CD4-positive, alpha-beta T cell (primary cell): ENCODE measurements at regions not wholly inside any gene's neighbourhood (a gene's known extent, or its start where the extent isn't known, plus 50 kb on each side); places are given as distances from the start of the nearest gene placed in this dataset.

Source experiments
- ATAC-seq: fragments of 200-7000 bp; cut with Tn5 transposase; one replicate; pipeline ENCODE4 v1.10.0; 2022; ENCODE audit warnings: mild to moderate bottlenecking; ENCODE audit not compliant: poor library complexity
- CTCF ChIA-PET: fragments of 350-600 bp; sonication (Branson Sonifier 250); formaldehyde crosslinking; loops from one replicate; lab custom pipeline; 2021; ENCODE audit warnings: antibody characterized with exemption, inconsistent platforms; lab: Charles Lee
- POLR2A ChIA-PET: fragments of 350-600 bp; sonication (Branson Sonifier 250); formaldehyde crosslinking; loops from one replicate; lab custom pipeline; 2021; ENCODE audit warnings: antibody characterized with exemption, inconsistent platforms; lab: Charles Lee
- DNase-seq, 14 experiments: peaks; one replicate each; pipeline ENCODE4 v3.0.0-alpha.2; 2013 to 2020; ENCODE audit warnings: mixed read lengths in 2 of 14
- H3K27ac ChIP-seq, 2 donors: one replicate each; pipeline versions ENCODE4 v1.5.1 to v1.7.0; 2013; ENCODE audit warnings: low read length in 2 of 2, low read depth in 1 of 2, mild to moderate bottlenecking in 1 of 2
- H3K27me3 ChIP-seq, 2 experiments: 1 replicate in 1 of 2; 2 replicates in 1 of 2; pipeline versions ENCODE4 v1.6.1 to v1.7.0; 2013; ENCODE audit warnings: low read length in 2 of 2, control low read depth in 1 of 2, mild to moderate bottlenecking in 1 of 2, moderate library complexity in 1 of 2; ENCODE audit not compliant: insufficient read depth in 2 of 2, control insufficient read depth in 1 of 2
- H3K36me3 ChIP-seq: one replicate; pipeline ENCODE4 v1.6.1; 2013; ENCODE audit warnings: low read length, control low read depth; ENCODE audit not compliant: insufficient read depth
- H3K4me1 ChIP-seq: one replicate; pipeline ENCODE4 v1.6.1; 2013; ENCODE audit warnings: low read length, control low read depth; ENCODE audit not compliant: insufficient read depth
- H3K4me3 ChIP-seq: one replicate; pipeline ENCODE4 v1.5.1; 2013; ENCODE audit warnings: mild to moderate bottlenecking, low read length, moderate library complexity
- H3K9me3 ChIP-seq, 2 experiments: 1 replicate in 1 of 2; 2 replicates in 1 of 2; pipeline versions ENCODE4 v1.6.1 to v1.7.0; 2013; ENCODE audit warnings: low read length in 2 of 2, mild to moderate bottlenecking in 2 of 2, control low read depth in 1 of 2, moderate library complexity in 1 of 2; ENCODE audit not compliant: control insufficient read depth in 1 of 2, insufficient read depth in 1 of 2
- H3K27ac Mint-ChIP-seq: one replicate; pipeline ENCODE4 v1.8.0; 2020; ENCODE audit warnings: mixed read lengths
- H3K27me3 Mint-ChIP-seq: one replicate; pipeline ENCODE4 v1.8.0; 2021; ENCODE audit warnings: mixed read lengths
- H3K36me3 Mint-ChIP-seq: one replicate; pipeline ENCODE4 v1.8.0; 2021; ENCODE audit warnings: low read depth, mixed read lengths
- H3K4me1 Mint-ChIP-seq: one replicate; pipeline ENCODE4 v1.8.0; 2021; ENCODE audit warnings: low read depth, mixed read lengths
- H3K4me3 Mint-ChIP-seq: one replicate; pipeline ENCODE4 v1.8.0; 2020; ENCODE audit warnings: mild to moderate bottlenecking, mixed read lengths
- H3K9me3 Mint-ChIP-seq: one replicate; pipeline ENCODE4 v1.8.0; 2020; ENCODE audit warnings: mixed read lengths
- intact Hi-C, 2 experiments: fragments of 100-400 bp; cut with DNase I in 1 of 2; cut with micrococcal nuclease in 1 of 2; formaldehyde crosslinking; loops; one replicate each; pipeline versions ENCODE4 v1.15.1 to v1.9.0; 2023 to 2025; cut with DNase I, micrococcal nuclease
- TF ChIP-seq, protein P1 (sequence below): fragments of 200-600 bp; IDR thresholded peaks from one replicate; pipeline ENCODE4 v1.8.0; 2022; ENCODE audit warnings: antibody characterized with exemption, mild to moderate bottlenecking

DNA sequence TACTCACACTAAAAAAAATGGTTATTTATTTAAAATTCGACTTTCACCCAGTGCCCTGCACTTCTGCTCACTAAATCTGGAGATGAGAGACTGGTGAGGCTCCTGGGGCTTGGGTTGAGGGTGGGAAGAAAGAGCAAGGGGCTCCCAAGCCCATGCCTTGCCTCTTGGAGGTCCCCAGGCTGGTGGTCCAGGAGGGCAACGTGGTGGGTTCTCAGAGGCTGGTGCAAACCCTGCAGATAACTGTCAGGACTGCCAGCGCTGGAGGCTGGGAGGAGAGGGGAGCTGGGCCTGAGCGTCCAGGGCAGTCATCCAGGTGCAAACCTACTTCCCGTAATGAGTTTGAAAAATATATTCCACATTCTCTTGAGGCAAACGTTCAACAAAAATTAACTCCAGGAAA is 528.3 kb downstream of the GLRX3 start:
- TF ChIP-seq, protein P1, sequence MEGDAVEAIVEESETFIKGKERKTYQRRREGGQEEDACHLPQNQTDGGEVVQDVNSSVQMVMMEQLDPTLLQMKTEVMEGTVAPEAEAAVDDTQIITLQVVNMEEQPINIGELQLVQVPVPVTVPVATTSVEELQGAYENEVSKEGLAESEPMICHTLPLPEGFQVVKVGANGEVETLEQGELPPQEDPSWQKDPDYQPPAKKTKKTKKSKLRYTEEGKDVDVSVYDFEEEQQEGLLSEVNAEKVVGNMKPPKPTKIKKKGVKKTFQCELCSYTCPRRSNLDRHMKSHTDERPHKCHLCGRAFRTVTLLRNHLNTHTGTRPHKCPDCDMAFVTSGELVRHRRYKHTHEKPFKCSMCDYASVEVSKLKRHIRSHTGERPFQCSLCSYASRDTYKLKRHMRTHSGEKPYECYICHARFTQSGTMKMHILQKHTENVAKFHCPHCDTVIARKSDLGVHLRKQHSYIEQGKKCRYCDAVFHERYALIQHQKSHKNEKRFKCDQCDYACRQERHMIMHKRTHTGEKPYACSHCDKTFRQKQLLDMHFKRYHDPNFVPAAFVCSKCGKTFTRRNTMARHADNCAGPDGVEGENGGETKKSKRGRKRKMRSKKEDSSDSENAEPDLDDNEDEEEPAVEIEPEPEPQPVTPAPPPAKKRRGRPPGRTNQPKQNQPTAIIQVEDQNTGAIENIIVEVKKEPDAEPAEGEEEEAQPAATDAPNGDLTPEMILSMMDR: no peak
- peaks cover 0 to 17% of the 10 kb centered on the region in 2 experiments for H3K9me3 ChIP-seq
- intact Hi-C loops: no loop called here
- H3K36me3 ChIP-seq: no peaks in the 10 kb centered on the region
- ATAC-seq (no peak), DNase-seq (no peak)
- Mint-ChIP-seq H3K27me3 (peaks cover 3% of the 10 kb centered on the region), H3K36me3 (no peaks in the 10 kb centered on the region), H3K9me3 (peaks cover 3% of the 10 kb centered on the region), H3K27ac (no peak overlapping the region), H3K4me1 (no peaks in the 10 kb centered on the region), H3K4me3 (no peak overlapping the region)
- ChIA-PET POLR2A (no interaction called here), CTCF (no interaction called here)
- no peak overlapping the region for H3K27ac ChIP-seq
- no peak overlapping the region for H3K4me3 ChIP-seq
- no peaks in the 10 kb centered on the region for H3K4me1 ChIP-seq
- H3K27me3 ChIP-seq: no peaks in the 10 kb centered on the region

DNA sequence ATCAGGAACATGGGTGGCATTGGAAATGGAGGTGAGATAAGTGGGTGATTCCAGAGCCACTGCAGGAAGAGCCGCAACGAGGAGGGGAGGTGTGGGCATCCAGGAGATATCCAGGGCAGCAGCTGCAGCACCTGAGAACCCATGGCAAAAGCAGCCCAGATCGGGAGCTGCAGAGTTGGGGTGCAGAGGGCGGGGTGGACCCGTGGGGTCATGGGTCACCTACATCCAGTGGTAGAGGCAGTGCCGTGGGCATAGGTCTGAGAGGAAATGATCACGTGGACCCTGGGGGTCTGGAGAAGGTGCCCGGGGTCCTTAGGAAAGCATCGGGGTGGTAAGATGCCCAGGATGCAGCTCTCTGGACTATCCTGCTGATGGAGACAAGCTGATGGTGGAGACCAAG is 530.0 kb downstream of the GLRX3 start:
- POLR2A ChIA-PET: no interaction called here
- intact Hi-C loops: no loop called here
- CTCF ChIA-PET: no interaction called here
- no peaks in the 10 kb centered on the region for H3K27me3 ChIP-seq
- H3K4me1 Mint-ChIP-seq: no peaks in the 10 kb centered on the region
- peaks cover 3% of the 10 kb centered on the region for H3K9me3 Mint-ChIP-seq
- ATAC-seq (no peak), DNase-seq (no peak)
- no peaks in the 10 kb centered on the region for H3K4me1 ChIP-seq
- H3K36me3 Mint-ChIP-seq: no peaks in the 10 kb centered on the region
- H3K27ac Mint-ChIP-seq: no peak overlapping the region
- H3K36me3 ChIP-seq: no peaks in the 10 kb centered on the region
- peaks cover 0 to 9% of the 10 kb centered on the region in 2 experiments for H3K9me3 ChIP-seq
- H3K4me3 Mint-ChIP-seq: no peak overlapping the region
- H3K4me3 ChIP-seq: no peak overlapping the region
- no peak overlapping the region for H3K27ac ChIP-seq
- peaks cover 3% of the 10 kb centered on the region for H3K27me3 Mint-ChIP-seq
- TF ChIP-seq, protein P1: no peak

DNA sequence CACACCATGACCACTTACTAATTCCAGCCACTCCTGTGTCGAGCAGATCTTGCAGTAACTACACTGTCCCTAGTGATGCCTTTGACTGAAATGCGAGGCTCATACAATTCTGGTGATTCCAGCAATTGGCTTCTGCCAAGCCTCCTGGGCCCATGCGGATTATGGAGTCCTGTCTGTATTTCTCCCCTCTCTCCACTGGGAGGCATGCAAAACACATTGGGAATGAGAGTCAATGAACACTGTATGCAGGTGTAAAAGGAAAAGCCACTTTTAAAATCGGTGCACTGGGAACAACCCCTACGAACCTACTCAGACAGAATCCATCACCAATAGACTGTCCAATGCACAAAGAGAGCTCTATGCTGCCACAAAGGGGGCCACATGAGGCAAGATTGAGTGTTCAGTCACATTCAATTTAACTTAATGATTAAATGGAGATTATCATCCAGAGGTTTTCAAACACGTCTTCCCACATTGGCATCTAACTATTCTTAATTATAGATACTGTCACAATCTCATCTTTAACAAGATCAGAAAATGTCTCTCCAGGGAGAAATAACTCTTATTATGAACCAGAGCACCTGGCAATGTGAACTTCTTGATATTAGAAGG is 550.6 kb downstream of the GLRX3 start:
- POLR2A ChIA-PET: no interaction called here
- Histone ChIP-seq H3K9me3 (peaks cover 0 to 16% of the 10 kb centered on the region in 2 experiments), H3K36me3 (no peaks in the 10 kb centered on the region), H3K4me3 (no peak overlapping the region), H3K4me1 (no peaks in the 10 kb centered on the region), H3K27me3 (no peaks in the 10 kb centered on the region), H3K27ac (no peak overlapping the region)
- intact Hi-C loops: no loop called here
- no peak for DNase-seq
- TF ChIP-seq, protein P1: no peak
- H3K27ac Mint-ChIP-seq: no peak overlapping the region
- CTCF ChIA-PET: no interaction called here
- H3K36me3 Mint-ChIP-seq: no peaks in the 10 kb centered on the region
- no peaks in the 10 kb centered on the region for H3K4me1 Mint-ChIP-seq
- H3K4me3 Mint-ChIP-seq: no peak overlapping the region
- no peaks in the 10 kb centered on the region for H3K27me3 Mint-ChIP-seq
- no peak for ATAC-seq
- H3K9me3 Mint-ChIP-seq: peaks cover 4% of the 10 kb centered on the region
